ENCODE measurements at regions not wholly inside any gene's neighbourhood (a gene's known extent, or its start where the extent isn't known, plus 50 kb on each side); places are given as distances from the start of the nearest gene placed in this dataset.
"Not testable (repeated sequence)": the region's sequence is repeated elsewhere in the genome, so short reads cannot be mapped to it uniquely, and the experiment has no call there.

DNA sequence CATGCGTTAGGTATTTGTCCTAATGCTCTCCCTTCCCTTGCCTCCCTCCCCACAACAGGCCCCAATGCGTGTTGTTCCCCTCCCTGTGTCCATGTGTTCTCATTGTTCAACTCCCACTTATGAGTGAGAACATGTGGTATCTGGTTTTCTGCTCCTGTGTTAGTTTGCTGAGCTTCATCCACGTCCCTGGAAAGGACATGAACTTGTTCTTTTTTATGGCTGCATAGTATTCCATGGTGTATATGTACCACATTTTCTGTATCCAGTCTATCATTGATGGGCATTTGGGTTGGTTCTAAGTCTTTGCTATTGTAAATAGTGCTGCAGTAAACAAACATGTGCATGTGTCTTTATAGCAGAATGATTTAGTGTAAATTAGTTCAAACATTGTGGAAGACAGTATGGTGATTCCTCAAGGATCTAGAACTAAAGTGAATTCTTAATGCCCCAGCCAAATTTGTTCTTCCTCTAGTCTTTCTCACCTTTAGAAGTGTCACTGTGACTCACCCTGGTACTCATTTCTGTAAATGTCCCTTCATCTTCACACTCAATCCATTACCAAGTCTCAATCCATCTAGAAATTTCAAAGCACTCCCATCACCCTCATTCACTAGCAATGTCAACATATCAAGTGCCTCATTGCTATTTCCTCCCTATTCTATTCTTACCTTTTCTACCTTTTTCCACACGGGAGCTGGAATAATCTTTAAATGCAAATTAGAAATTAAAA is 123.9 kb downstream of the MREG start:
- not testable (repeated sequence) for DNase-seq

DNA sequence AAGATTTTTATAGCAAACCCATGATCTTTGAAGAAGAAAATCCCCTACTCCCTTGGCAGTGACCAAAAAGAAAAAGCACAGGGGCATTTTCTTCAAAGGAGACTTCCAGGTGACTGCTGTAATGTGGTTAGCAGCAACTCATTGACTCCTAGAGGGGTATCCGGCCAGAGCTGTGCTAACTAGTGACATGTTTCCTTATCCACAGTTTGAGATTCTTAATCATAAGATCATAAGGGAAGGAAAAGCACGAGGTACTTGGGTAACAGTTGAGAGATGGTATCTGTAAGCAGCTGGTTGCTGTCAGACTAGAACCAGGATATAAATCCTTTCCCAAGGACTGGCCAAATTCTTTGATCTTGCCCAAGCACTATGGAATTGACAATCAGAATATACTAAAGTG is 124.7 kb downstream of the MREG start:
- peak; percentile 32 for DNase-seq

- no peak for DNase-seq
These were observed 126.0 kb downstream of the MREG start for GRCh38 chr2:215887303-215887702.

GRCh38 chr2:215886022-215886421 is 127.3 kb downstream of the MREG start:
- DNase-seq = no peak

DNA sequence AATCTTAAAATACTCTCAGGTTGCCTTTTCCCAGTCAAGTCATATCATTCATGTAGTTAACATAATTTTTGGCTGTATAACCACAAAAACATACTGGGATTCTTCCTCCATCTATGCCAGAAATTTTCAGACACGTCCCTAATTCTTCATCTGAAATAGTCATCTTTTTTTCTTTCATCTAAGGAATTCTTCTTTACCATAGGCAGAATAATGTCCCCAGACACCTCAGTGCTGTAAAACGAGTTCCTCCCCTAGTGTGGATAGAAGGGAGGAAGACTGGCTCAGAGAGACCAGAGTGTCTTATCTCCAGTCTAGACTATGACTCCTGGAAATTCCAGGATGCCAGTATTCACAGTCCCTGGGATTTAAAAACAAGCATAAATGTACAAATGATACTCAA is 127.8 kb downstream of the MREG start:
- DNase-seq = no peak

- peak; percentile 39 for DNase-seq
These were observed 128.8 kb downstream of the MREG start for GRCh38 chr2:215884451-215885087.

- DNase-seq = no peak
These were observed 129.6 kb downstream of the MREG start for GRCh38 chr2:215883799-215884198.

- peak; percentile 73 for DNase-seq
These were observed 130.7 kb downstream of the MREG start for GRCh38 chr2:215882689-215883088.

GRCh38 chr2:215881582-215881981 is 131.8 kb downstream of the MREG start:
- peak; percentile 28 for DNase-seq

GRCh38 chr2:215880970-215881369 is 132.4 kb downstream of the MREG start:
- DNase-seq = no peak

DNA sequence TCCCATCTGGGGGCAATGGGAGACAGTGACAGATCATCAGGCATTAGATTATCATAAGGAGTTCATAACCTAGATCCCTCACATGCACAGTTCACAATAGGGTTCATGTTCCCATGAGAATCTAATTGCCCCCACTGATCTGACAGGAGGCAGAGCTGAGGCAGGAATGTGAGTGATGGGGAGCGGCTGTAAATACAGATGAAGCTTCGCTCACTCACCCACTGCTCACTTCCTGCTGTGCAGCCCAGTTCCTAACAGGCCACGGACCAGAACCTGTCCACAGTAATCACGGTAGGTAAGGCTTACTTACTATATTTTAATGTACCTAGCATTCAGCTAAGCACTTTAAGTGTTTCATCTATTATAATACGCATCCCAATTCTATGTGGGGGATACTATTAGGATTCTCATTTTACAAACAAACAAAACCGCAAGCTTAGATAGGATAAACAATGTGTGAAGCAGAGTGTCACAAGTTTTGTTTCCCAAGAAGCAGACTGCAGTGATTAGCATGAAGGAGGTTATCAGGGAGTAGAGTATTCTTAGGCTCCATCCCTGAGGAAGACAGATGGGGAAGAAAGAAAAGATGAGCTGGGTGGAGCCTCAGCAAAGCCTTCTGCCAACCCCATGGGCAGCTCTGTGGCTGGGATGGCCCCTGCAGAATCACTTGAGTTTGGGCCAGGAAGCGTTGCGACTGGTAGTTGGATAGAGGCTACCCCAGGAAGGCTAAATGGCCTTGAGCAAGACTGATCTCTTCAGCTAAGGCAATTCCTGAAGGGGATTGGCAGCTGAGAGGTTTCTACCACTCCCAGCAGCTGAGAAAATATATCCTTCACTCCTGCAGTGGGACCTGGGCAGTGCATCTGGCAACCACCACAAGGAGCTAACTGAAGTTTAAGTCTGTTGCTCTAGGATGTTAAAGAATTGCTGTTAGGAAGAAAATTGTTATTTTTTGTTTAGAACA is 133.1 kb downstream of the MREG start:
- peak; percentile 56 for DNase-seq

GRCh38 chr2:215879331-215879730 is 134.0 kb downstream of the MREG start:
- no peak for DNase-seq

- DNase-seq = peak; percentile 63
These were observed 134.8 kb downstream of the MREG start for GRCh38 chr2:215878476-215879063.

DNA sequence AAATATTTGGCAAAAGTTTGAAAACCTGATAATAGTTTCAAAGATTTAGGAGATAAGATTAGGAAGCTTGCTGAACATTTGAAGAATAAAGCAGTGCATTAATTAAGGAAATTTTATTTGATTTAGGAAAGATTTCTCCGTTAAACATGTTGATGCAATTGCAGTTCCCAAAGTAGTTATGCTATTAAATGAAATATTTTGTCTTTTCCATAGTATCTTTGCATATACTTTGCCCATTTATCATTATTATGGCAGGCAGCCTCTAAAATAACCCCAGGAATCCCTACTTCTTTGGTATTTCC is 136.5 kb downstream of the MREG start:
- DNase-seq = no peak

- DNase-seq = no peak
These were observed 137.0 kb downstream of the MREG start for GRCh38 chr2:215876139-215876936.

GRCh38 chr2:215874418-215874817 is 138.9 kb downstream of the MREG start:
- DNase-seq = peak; percentile 85

DNA sequence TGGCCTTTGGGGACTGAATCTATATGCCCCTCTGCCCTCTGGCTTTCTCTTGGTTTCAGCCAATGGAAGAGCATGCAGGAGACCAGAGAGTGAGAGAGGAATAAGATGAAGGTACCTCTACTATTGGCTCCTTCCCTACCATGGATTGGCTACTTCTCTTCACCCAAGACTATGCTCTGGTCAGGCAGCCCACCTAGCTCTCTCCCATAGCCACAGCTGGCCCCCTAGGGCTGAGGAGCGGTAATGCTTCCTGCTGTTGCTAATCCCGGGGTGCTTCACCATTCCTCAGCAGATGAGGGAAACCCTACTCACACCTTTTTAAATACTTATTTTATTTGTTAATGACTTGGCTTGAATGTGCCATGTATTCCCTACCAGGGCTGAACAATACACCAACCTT is 142.4 kb downstream of the MREG start:
- peak; percentile 37 for DNase-seq

- peak; percentile 63 for DNase-seq
These were observed 143.3 kb downstream of the MREG start for GRCh38 chr2:215870088-215870490.

- DNase-seq = no peak
These were observed 144.4 kb downstream of the MREG start for GRCh38 chr2:215868846-215869543.

DNA sequence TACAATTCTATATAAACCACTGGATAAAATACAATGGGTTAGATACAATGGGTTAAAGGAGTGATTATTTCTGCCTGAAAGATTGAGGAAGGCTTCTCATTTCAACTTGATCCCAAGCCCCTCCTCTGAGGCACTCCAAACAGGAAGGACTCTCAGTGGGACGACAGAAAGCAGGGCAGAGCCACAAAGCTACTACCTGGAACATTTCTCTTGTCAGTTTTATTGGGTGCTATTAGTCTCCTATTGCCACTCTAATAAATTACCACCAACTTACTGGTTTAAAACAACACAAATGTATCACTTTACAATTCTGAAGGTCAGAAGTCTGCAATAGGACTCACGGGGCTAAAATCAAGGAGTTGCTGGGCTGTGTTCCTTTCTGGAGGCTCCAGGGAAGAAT is 146.7 kb downstream of the MREG start:
- no peak for DNase-seq

DNA sequence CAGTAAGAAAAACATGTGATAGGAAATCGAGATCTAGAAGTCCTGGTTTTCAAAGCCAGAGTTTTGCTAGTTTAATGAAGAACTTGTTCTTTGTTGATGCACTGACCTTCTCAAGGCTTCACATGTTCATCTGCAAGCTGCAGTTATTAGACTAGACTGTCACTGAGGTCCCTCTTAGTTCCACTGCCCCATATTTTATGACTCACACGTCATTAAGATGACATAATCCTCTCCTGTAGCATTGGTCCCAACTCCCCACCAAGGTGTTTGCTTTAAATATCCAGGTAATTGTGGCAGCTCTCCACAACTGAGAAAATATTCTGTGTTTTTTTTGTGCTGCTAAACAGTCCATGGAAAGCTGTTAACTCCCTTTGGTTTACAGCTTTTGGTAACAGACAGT is 149.7 kb downstream of the MREG start:
- no peak for DNase-seq

DNA sequence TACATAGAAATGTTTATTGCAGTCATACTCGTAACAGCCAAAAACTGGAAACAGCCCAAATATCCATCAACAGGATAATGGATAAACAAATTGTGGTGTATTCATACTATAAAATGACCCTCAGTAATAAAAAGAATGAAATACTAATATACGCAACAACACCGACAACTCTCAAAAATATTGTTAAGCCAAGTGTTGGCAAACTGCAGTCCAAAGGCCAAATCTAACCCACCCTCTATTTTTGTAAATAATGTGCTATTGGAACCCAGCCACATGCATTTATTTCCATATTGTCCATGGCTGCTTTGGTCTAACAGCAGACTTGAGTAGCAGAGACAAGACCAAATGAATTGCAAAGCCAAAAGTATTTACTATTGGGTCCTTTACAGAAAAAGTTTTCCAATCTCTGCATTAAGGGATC is 151.0 kb downstream of the MREG start:
- no peak for DNase-seq

All from HCEC 1CT (cell line).